ENCODE measurements at regions not wholly inside any gene's neighbourhood (a gene's known extent, or its start where the extent isn't known, plus 50 kb on each side); places are given as distances from the start of the nearest gene placed in this dataset.

GRCh38 chr19:56894626-56895025, 54.1 kb upstream of the PEG3 start:
- DNase-seq (ENCODE audit: low read depth) = no peak
- TF ChIP-seq CTCF (IDR thresholded peaks at IDR 0.05; ENCODE audit: low read depth, low read length) (no peak), MYC (IDR thresholded peaks at IDR 0.05; ENCODE audit: low read depth, low read length) (no peak), MAX (IDR thresholded peaks at IDR 0.05; ENCODE audit: low read depth, low read length) (no peak), POLR2A (IDR thresholded peaks at IDR 0.05; ENCODE audit: extremely low read depth, insufficient read length) (no peak)
- H3K4me3 ChIP-seq (ENCODE audit: low read depth, low read length) = no peak overlapping the region

GRCh38 chr19:56896095-56896494, 55.6 kb upstream of the PEG3 start:
- H3K4me3 ChIP-seq (ENCODE audit: low read depth, low read length) = no peak overlapping the region
- TF ChIP-seq MAX (IDR thresholded peaks at IDR 0.05; ENCODE audit: low read depth, low read length) (no peak), MYC (IDR thresholded peaks at IDR 0.05; ENCODE audit: low read depth, low read length) (no peak), CTCF (IDR thresholded peaks at IDR 0.05; ENCODE audit: low read depth, low read length) (no peak), POLR2A (IDR thresholded peaks at IDR 0.05; ENCODE audit: extremely low read depth, insufficient read length) (no peak)
- DNase-seq (ENCODE audit: low read depth) = no peak

- TF ChIP-seq POLR2A (IDR thresholded peaks at IDR 0.05; ENCODE audit: extremely low read depth, insufficient read length) = no peak
- TF ChIP-seq MAX (IDR thresholded peaks at IDR 0.05; ENCODE audit: low read depth, low read length) = no peak
- TF ChIP-seq MYC (IDR thresholded peaks at IDR 0.05; ENCODE audit: low read depth, low read length) = no peak
- TF ChIP-seq CTCF (IDR thresholded peaks at IDR 0.05; ENCODE audit: low read depth, low read length) = no peak
- no peak overlapping the region for H3K4me3 ChIP-seq (ENCODE audit: low read depth, low read length)
- no peak for DNase-seq (ENCODE audit: low read depth)
Measured at GRCh38 chr19:56899943-56900342, 59.4 kb upstream of the PEG3 start.

GRCh38 chr19:56900573-56901097, 60.1 kb upstream of the PEG3 start:
- no peak for DNase-seq (ENCODE audit: low read depth)
- no peak overlapping the region for H3K4me3 ChIP-seq (ENCODE audit: low read depth, low read length)
- TF ChIP-seq POLR2A (IDR thresholded peaks at IDR 0.05; ENCODE audit: extremely low read depth, insufficient read length) = no peak
- TF ChIP-seq MAX (IDR thresholded peaks at IDR 0.05; ENCODE audit: low read depth, low read length) = no peak
- TF ChIP-seq CTCF (IDR thresholded peaks at IDR 0.05; ENCODE audit: low read depth, low read length) = no peak
- no peak for TF ChIP-seq MYC (IDR thresholded peaks at IDR 0.05; ENCODE audit: low read depth, low read length)

GRCh38 chr19:56905631-56906150, 65.2 kb upstream of the PEG3 start:
- DNase-seq (ENCODE audit: low read depth) = no peak
- TF ChIP-seq POLR2A (IDR thresholded peaks at IDR 0.05; ENCODE audit: extremely low read depth, insufficient read length) (no peak), MYC (IDR thresholded peaks at IDR 0.05; ENCODE audit: low read depth, low read length) (no peak), CTCF (IDR thresholded peaks at IDR 0.05; ENCODE audit: low read depth, low read length) (no peak), MAX (IDR thresholded peaks at IDR 0.05; ENCODE audit: low read depth, low read length) (no peak)

More at GRCh38 chr19:56905631-56906150, 65.2 kb upstream of the PEG3 start:
- no peak overlapping the region for H3K4me3 ChIP-seq (ENCODE audit: low read depth, low read length)
